HG02678 (cell line): ENCODE measurements at regions not wholly inside any gene's neighbourhood (a gene's known extent, or its start where the extent isn't known, plus 50 kb on each side); places are given as distances from the start of the nearest gene placed in this dataset.
"Not testable (repeated sequence)": the region's sequence is repeated elsewhere in the genome, so short reads cannot be mapped to it uniquely, and the experiment has no call there.

ENCODE experiments used
- ATAC-seq: cut with Tn5 transposase; IDR thresholded peaks from one replicate; pipeline ENCODE4 v1.9.1; 2021; ENCODE audit warnings: mild to moderate bottlenecking, moderate library complexity; ENCODE audit not compliant: unreplicated experiment

DNA sequence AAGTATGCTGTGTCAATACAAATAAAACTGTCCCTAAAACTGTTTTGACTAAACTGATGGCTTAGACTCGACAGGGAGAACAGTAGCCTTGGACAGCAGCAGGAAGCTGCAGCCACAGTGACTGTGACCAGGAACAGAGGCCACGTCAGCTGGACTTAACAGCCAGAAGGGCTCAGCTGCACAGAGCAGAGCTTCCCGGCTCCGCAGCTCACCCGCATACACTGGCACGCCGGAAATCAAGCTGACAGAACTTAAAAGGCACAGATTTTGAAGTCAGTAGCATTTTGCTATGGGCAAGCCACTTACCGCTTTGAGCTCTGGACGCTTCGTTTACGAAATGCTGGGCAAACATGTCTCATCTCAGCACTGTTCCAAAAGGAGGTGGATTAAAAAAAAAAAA is 769.7 kb upstream of the AUTS2 start:
- ATAC-seq = no peak

DNA sequence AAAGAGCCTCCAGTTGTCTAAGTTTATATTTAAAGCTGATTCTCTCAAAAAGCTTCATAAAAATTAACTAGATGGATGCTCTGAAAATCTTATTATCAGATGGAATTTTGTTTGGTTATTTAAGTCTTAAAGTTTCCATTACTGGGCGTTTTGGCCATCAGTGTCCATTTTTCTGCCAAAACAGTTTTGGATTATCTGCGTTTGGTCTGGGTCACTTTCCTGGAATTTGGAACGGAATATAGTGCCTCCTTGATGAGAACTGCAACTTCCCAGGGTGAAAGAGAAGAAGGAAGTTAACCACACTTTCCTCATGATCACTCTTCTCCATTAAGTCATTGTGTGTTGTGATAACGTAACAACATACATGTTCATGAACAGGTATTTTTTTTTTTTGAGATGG is 764.9 kb upstream of the AUTS2 start:
- ATAC-seq = no peak

GRCh38 chr7:68839014-68839413 is 759.3 kb upstream of the AUTS2 start:
- no peak for ATAC-seq

- no peak for ATAC-seq
Observed at GRCh38 chr7:68840991-68841390, 757.3 kb upstream of the AUTS2 start.

GRCh38 chr7:68843985-68844384 is 754.3 kb upstream of the AUTS2 start:
- not testable (repeated sequence) for ATAC-seq

DNA sequence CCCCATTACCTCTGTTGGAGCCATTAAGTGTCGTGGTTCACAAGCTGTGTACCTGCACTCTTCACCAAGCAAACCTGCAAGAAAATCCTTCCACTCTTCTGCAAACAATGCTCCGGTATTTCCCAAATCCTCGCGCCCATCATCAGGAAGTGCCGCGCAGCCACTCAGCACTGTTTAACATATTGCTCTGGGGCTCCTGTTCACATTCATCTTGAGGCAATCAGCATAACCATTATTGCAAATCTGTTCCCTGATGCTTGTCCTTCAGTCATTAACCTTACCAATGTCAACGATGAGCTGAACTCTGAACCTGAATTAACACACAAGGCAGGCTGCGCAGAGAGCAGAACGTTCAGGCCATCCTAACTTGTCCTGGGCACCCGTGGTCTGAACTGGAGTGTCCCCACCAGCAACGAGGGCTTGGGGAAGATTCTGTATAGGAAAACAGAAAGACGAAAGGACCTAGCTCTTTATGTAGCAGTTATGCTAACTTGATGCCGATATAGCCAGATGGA is 751.4 kb upstream of the AUTS2 start:
- no peak for ATAC-seq

GRCh38 chr7:68853254-68853653 is 745.0 kb upstream of the AUTS2 start:
- ATAC-seq = no peak

DNA sequence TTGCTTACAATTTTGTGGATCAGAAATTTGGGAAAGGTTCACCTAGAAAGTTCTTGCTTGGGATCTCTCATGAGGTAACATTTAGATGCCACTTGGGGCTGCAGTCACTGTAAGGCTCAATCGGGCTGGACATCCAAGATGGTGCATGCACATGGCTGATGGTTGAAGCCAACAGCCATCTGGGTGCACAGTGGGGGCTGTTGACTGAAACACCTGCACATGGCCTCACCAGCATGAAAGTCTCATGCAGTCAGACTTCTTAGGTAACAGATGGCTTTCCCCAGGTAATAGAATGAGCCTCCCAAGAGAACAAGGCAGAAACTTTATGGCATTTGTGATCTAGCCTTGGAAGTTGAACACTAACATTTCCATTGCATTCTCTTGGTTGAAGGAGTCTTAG is 740.7 kb upstream of the AUTS2 start:
- no peak for ATAC-seq

- no peak for ATAC-seq
Observed at GRCh38 chr7:68858497-68858896, 739.8 kb upstream of the AUTS2 start.

- no peak for ATAC-seq
Observed at GRCh38 chr7:68861171-68861570, 737.1 kb upstream of the AUTS2 start.

GRCh38 chr7:68862261-68862660 is 736.0 kb upstream of the AUTS2 start:
- no peak for ATAC-seq

DNA sequence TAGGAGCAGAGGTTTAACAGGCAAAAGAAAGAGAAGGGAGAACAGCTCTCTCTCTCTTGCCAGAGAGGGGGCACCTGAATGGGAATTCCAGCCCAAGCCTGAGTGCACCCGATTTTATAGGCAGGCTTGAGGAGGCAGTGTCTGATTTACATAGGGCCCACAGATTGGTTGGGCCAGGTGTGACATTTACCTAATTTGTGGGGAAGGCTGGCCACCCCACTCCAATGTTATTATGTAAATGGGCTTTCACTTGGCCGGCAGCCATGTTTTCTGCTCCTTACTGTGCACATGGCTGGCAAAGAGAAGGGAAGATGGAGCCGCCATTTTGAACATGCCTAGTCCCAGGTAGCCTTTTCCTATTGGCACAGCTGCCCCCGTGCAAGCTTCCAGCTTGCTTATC is 735.5 kb upstream of the AUTS2 start:
- no peak for ATAC-seq

DNA sequence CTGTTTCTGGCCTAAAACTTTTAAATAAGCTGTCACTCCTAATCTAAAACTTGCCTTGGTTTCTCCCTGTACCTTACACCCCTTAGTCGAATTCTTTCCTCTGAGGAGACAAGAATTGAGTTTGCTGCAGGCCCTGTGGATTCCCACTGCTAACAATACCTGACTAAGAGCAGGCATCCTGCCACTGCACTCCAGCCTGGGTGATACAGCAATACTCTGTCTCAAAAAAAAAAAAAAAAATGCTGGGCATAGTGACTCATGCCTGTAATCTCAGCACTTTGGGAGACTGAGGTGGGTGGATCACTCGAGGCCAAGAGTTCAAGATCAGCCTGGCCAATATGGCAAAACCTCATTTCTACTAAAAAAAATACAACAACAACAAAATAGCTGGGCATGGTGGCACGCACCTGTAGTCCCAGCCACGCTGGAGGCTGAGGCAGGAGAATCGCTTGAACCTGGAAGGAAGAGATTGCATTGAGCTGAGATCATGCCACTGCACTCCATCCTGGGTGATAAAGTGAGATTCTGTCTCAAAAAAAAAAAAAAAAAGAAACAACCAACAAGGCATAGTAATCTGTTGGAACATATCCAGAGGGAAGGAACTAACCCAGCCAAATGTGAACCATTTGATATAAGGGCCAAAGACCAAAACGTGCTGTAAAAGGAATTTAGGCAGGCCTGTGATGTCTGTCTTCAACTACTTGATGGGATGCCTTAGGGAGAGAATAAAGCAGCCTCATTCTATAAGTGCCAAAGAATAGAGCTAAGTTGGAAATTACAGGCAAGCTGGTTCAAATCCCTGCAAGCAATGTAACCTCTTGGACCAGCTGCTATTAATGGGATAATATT is 732.7 kb upstream of the AUTS2 start:
- ATAC-seq = no peak

GRCh38 chr7:68866200-68866570 is 732.1 kb upstream of the AUTS2 start:
- no peak for ATAC-seq

DNA sequence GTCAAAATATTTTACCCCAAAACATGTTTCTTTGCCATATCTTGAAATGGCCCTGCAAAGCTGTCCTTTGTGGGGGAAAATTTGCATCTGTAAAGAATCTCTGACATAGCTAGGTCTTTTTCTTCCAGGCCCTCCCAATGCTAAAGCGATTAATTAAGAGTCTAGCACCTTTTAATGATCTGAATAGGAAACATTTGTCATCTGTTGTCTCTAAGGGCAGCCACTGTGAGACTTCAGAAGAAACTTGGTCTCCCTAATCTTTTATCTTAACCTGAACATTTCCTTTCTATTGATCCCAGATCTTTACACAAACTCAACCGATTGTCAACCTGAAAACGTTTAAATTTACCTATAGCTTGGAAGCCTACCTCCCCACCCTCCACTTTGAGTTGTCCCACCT is 731.6 kb upstream of the AUTS2 start:
- not testable (repeated sequence) for ATAC-seq

DNA sequence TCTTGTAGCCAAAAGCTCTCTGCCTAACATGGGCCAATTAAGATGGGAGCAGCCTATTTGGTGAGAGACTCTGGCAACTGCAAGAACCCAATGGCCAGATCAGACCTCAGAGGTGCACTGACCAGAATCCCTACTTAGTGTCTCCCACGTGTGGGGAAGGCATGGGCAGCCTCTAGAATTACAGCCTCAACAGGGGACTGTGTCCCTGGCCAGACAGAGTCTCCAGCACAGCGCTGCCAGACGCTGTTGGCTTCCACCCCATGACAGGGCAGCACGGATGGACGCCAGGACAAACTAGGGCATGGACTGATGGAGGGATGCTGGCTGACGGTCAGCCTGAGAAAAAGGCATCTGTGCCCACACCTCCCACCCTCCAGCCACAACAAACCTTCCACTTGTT is 729.3 kb upstream of the AUTS2 start:
- ATAC-seq = no peak

GRCh38 chr7:68873616-68874015 is 724.7 kb upstream of the AUTS2 start:
- no peak for ATAC-seq

DNA sequence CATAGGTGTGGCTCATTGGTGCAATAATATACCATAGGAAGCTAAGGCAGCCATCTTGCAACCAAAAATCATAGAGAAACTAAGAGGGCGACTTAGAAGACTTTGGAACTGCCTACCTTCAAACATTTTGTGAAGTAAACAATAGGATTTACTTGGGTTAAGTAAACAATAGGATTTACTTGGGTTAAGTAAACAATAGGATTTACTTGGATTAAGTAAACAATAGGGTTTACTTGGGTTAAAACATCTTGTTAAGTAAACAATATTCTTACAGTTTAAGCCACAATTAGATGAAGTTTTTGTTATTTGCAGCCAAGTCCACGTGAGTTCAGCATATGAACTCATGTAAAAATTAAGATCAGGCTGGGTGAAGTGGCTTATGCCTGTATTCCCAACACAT is 722.4 kb upstream of the AUTS2 start:
- ATAC-seq = no peak

DNA sequence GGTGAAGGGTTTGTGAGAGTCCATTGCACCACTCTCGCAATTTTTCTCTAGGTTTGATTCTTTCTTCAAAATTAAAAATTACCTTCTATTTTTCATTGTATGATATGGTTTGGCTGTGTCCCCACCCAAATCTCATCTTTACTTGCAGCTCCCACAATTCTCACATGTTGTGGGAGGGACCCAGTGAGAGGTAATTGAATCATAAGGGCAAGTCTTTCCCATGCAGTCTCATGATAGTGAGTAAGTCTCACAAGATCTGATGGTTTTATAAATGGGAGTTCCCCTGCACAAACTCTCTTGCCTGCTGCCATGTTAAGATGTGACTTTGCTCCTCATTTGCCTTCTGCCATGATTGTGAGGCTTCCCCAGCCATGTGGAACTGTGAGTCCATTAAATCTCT is 711.2 kb upstream of the AUTS2 start:
- not testable (repeated sequence) for ATAC-seq

GRCh38 chr7:68888971-68889385 is 709.3 kb upstream of the AUTS2 start:
- ATAC-seq = no peak

GRCh38 chr7:68892236-68892635 is 706.0 kb upstream of the AUTS2 start:
- ATAC-seq = no peak

DNA sequence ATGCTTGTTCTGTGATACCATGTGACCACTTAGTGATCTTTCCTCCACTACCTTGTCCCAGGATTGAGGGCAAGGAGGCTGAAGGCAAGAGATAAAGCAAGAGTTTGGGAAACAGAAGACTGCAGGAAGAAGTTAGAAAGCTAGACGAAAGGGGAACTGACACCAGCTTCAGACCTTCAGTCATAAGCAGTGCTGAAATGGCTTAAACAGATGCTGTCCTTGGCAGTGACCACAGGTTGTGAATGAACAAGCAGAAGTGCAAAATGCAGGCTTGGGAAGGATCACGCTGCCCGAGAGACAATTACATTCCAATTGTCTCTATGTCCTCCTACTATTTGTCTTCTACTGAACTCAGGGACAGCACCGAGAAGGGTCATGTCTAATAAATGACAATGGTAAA is 704.9 kb upstream of the AUTS2 start:
- ATAC-seq = no peak

- ATAC-seq = not testable (repeated sequence)
Observed at GRCh38 chr7:68899156-68899555, 699.1 kb upstream of the AUTS2 start.
